ENCODE measurements at regions not wholly inside any gene's neighbourhood (a gene's known extent, or its start where the extent isn't known, plus 50 kb on each side); places are given as distances from the start of the nearest gene placed in this dataset.

DNA sequence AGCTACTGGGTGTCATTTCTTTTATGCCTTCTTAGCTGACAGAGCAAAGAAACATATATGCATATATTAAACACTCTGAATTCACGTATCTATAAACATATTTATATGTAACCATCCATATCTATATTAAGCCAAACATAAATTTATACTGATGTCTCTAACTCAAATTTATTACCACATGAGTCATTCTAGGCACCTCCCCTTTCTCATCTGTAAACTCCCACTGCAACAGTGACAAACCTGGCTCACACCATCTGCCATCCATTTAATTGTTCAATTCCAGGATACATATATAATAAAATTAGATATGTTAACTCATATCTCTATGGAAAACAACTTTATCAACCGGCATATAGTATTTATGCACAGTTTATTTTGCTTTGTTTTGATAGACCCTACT, 722.3 kb downstream of the SORCS1 start:
- DNase-seq (ENCODE audit: low read depth), result no peak
- TF ChIP-seq CTCF (conservative IDR thresholded peaks at IDR 0.05; ENCODE audit: low read depth, low read length), result no peak

DNA sequence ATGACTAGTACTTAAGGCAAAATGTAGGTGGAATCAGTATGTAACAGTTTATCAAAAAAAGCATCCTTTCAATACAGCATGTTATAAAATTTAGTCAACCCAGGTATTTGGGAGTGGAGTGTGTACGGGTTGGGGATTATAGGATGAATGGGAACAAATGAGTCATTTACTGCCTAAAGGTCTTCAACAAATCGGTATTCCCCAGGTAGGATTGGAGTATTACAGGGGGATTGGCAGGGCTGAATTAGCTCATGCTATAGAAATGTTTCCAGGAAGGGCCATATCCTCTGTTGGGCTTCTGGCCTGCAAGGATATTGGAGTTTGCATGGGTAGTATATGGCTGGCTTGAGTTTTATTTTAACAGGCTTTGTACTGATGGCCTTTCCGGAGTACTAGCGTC, 723.7 kb downstream of the SORCS1 start:
- no peak for TF ChIP-seq CTCF (conservative IDR thresholded peaks at IDR 0.05; ENCODE audit: low read depth, low read length)
- no peak overlapping the region for H3K4me3 ChIP-seq (ENCODE audit: low read length)
- no peak for DNase-seq (ENCODE audit: low read depth)

More for the DNA sequence above, 722.3 kb downstream of the SORCS1 start:
- no peak overlapping the region for H3K4me3 ChIP-seq (ENCODE audit: low read length)

- H3K4me3 ChIP-seq (ENCODE audit: low read length), result no peak overlapping the region
- DNase-seq (ENCODE audit: low read depth), result no peak
Observed at GRCh38 chr10:106440355-106440754, 724.2 kb downstream of the SORCS1 start.

DNA sequence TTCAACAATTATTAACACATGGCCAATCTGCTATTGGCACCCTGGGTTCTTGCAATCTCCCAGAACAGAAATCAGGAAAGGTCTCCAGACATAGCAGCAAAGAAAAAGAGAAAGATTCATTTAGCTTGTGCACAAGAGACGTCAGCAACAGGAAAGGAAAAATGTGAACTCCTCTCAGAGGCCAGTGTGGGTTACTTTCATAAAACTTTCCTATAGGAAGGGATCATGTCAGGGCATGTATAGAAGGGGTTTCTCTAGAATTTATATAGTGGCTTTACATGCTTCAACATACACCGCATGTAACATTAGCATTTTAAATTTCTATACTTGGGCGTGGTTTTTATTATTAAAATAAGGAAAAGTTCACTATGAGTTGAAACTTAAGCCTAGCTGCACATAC, 725.1 kb downstream of the SORCS1 start:
- TF ChIP-seq CTCF (conservative IDR thresholded peaks at IDR 0.05; ENCODE audit: low read depth, low read length), result no peak
- no peak overlapping the region for H3K4me3 ChIP-seq (ENCODE audit: low read length)
- DNase-seq (ENCODE audit: low read depth), result no peak

More at GRCh38 chr10:106440355-106440754, 724.2 kb downstream of the SORCS1 start:
- TF ChIP-seq CTCF (conservative IDR thresholded peaks at IDR 0.05; ENCODE audit: low read depth, low read length), result no peak

GRCh38 chr10:106438386-106438785, 726.1 kb downstream of the SORCS1 start:
- H3K4me3 ChIP-seq (ENCODE audit: low read length), result no peak overlapping the region
- DNase-seq (ENCODE audit: low read depth), result no peak
- TF ChIP-seq CTCF (conservative IDR thresholded peaks at IDR 0.05; ENCODE audit: low read depth, low read length), result no peak

GRCh38 chr10:106436123-106436715, 728.3 kb downstream of the SORCS1 start:
- no peak for TF ChIP-seq CTCF (conservative IDR thresholded peaks at IDR 0.05; ENCODE audit: low read depth, low read length)
- H3K4me3 ChIP-seq (ENCODE audit: low read length), result no peak overlapping the region
- DNase-seq (ENCODE audit: low read depth), result peak; percentile 40

GRCh38 chr10:106435081-106435480, 729.4 kb downstream of the SORCS1 start:
- no peak for TF ChIP-seq CTCF (conservative IDR thresholded peaks at IDR 0.05; ENCODE audit: low read depth, low read length)
- no peak overlapping the region for H3K4me3 ChIP-seq (ENCODE audit: low read length)
- no peak for DNase-seq (ENCODE audit: low read depth)

All from retinal pigment epithelial cell (primary cell).